COLO829 (cell line): ENCODE measurements at regions not wholly inside any gene's neighbourhood (a gene's known extent, or its start where the extent isn't known, plus 50 kb on each side); places are given as distances from the start of the nearest gene placed in this dataset.
"Not testable (repeated sequence)": the region's sequence is repeated elsewhere in the genome, so short reads cannot be mapped to it uniquely, and the experiment has no call there.

Experiments
- DNase-seq: peaks from one replicate; pipeline ENCODE4 v3.0.0; 2012; ENCODE audit warnings: low spot score

DNA sequence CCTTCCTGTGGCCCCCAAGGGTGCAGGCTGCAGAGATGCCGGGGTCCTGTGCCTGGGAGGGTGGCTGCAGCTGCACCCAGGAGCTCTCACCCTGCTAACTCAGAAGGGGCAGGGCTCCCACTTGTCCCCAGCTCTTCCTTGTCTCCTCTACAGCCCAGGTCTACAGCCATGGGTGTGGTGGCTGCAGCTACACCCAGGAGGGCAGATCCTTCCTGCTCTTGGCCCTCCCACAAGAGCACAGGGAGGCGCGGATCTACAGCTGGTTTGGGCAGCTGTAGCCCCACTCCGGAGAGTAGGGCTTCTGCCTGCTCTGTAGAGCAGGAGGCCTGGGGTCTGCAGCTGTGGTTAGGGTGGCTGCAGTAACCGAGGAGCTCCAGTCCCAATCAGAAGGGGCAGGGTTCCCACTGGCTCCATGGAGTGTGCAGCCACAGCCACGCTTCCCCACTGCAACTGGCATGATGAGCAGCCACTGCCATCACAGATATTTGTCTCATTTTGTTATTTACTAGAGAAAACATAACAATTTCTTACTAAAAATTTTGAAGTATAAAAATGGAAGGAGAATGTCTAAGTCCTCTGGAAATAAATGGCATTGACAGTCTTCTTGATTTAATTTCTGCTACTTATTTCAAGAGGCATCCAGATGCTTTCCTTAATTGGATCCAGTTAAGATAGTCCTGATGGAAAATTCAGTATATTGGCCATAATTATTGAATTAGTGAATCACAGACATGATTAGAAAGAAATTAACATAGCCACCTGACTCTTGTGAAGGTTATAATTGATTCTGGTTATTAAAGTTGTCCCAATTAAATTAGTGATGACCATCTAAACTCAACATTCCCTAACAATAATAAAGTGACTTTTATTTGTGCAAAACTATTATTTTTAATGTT lies 233.6 kb downstream of the KCNE4 start:
- DNase-seq, result no peak

DNA sequence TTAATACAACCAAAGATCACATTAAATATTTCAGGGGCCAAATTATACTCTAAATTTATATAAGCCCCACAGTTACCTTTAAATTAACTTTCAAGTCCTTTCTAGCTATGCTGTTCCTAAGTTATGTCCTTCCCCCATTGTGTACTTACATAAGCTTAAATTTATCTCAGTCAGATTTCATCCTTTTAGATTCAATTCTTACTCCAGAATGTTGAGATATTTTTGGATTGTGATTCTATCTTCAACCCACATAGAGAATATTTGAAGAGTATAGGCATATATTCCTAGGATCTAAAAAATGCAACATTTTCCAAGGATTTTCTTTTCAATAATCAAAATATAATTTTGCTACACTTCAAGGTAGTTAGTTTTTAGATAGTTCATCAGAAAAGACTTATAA lies 242.8 kb downstream of the KCNE4 start:
- DNase-seq, result no peak

- DNase-seq, result no peak
Measured at GRCh38 chr2:223297788-223298187, 245.8 kb downstream of the KCNE4 start.

DNA sequence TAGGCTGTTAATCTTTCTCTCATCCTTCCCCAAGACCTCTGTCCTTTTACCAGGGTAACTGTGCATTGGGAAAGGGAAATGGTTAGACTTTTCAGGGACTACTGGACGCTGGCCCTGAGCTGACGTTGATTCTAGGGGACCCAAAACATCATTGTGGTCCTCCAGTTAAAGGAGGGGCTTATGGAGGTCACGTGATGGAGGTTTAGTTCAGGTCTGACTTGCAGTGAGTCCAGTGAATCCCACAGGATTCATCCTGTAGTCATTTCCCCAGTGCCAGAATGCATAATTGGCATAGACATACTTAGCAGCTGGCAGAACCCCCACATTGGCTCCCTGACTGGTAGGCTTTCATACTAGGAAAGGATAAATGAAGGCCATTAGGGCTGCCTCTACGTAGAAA lies 246.3 kb downstream of the KCNE4 start:
- not testable (repeated sequence) for DNase-seq

GRCh38 chr2:223300326-223300725 lies 248.3 kb downstream of the KCNE4 start:
- DNase-seq, result no peak

GRCh38 chr2:223306371-223306770 lies 254.4 kb downstream of the KCNE4 start:
- DNase-seq, result no peak

GRCh38 chr2:223311889-223312680 lies 260.1 kb downstream of the KCNE4 start:
- no peak for DNase-seq

DNA sequence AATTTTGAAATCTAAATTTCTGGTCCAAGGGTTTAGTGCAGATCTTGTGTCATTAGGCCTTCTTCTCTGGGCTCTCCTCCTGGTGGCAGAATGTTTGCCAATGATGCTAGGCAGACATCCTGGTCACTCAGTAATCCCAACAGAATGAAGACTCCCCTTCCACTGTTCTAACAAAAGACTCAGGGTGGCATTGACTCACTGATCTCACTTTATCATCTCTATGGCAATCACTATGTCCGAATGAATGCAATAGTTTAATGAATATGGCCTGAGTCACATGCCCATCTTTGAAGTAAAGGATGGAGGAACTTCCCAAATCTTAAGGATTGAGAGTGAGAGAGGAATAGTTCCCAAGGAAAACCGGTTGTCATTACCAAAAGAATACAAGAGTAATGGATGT lies 261.1 kb downstream of the KCNE4 start:
- no peak for DNase-seq

GRCh38 chr2:223314811-223315210 lies 262.8 kb downstream of the KCNE4 start:
- no peak for DNase-seq

DNA sequence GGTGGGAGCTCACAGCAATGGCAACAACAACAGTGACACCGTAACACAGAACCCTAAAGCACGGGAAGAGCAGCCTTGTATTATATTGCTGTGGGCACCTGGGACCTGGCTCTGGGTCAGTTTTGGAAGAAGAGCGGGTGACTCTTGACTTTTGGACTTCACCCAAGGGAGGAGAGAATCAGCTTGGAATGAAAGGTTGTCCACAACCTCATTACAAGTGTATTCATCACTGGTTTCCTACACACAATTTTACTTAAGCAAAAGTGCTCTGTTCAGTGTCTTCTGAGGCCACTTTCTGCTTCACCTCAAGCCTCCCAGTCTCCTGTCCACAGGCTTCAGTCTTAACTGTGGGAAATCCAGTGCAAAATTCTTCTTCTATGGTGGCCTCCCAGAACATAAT lies 263.8 kb downstream of the KCNE4 start:
- DNase-seq, result no peak

DNA sequence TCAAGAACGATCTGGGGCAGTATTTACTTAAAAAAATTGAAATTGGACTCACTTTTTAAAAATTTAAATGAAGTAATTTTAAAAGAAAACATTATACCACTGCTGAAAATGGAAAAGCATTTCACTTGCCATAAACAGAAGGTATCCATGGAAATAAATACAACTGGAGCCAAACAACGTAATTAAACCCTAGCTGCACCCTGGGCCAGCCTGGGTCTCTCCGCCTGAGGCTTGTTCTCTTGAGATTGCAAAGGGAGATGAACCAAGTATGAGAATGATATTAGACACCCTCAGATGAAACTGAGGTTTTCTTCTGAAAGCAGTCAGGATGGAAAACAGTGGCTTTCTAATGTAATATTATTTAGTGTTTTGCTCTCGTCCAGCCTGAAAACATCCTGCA lies 264.4 kb downstream of the KCNE4 start:
- DNase-seq, result no peak

DNA sequence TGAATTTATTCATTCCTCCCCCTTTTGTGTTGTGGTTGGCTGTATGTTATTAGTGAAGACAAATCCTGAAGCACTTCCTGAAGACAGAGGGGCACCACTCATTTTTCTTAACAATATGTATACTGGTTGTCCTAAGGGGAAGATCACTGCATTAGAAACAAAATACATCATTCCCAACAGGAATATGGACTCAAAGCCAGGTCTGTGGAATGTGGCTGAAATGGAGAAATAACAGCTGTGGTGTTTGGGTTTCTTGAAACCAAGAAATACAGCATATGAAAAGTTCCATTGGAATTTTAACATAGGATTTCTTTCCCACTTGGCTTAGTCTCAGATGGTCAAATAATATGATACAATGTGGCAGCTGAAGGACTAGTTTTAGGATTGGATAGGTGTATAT lies 267.6 kb downstream of the KCNE4 start:
- no peak for DNase-seq

GRCh38 chr2:223324402-223324801 lies 272.4 kb downstream of the KCNE4 start:
- DNase-seq, result no peak

GRCh38 chr2:223328578-223328977 lies 273.6 kb downstream of the SCG2 start:
- no peak for DNase-seq

- not testable (repeated sequence) for DNase-seq
Measured at GRCh38 chr2:223330747-223331146, 271.4 kb downstream of the SCG2 start.

DNA sequence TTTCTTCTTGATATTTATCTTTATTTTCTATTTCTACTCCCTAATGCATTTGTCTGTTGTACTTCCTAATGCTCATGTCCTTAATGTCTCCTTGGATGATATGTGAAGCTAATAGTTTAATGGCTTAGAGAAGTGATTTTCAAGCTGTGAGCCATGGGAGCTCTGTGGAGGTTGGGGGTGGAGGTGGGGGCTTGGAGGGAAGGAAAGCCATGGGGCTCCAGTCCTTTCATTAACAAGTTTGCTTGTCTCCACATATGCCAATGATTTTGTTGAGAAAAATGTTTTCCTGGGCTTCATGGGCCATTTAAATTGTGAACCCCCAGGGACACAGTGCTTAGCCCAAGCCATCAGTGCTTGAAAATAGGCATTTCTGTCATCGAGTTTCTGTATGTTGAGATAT lies 264.1 kb downstream of the SCG2 start:
- no peak for DNase-seq

GRCh38 chr2:223357076-223357475 lies 245.1 kb downstream of the SCG2 start:
- DNase-seq, result no peak

GRCh38 chr2:223363085-223363484 lies 239.1 kb downstream of the SCG2 start:
- DNase-seq, result no peak

DNA sequence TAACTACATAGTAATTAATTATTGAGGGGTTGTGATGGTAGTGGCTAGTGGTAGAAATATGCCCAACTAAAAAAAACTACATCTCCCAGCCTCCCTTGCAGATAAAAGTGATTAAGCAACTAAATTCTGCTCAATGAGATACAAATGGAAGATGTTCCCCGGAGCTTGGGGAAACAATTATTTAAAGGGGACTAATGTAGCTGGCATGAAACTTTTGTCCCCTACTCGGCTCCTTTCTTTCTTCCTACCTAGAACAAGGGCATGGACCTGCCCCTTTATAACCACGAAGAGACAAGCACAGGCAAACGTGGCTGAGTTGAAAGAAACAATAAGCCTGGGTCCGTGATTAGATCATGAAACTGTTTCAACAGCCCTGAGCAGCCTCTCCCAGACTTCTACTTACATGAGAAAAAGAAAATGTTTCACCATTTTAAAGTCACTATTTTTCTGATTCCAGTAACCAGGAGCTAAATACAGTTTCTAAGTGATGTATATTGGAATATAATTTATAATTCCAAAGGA lies 236.9 kb downstream of the SCG2 start:
- no peak for DNase-seq

DNA sequence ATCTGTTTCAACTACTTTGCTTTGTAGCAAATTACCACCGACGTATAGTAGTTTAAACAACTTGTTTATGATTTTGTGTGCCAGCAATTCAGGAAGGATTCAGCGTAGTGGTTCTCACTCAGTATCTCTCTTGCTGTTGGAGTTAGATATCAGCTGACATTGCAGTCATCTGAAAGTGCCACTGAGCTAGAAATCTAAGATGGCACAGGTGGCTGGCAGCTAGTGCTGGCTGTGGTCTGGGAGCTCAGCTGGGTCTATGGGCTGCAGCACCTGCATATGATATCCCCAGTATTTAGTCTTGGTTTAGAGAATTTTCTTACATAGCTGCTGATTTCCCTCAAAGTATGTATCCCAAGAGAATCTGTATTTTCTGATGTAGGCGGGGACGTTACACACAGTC lies 235.6 kb downstream of the SCG2 start:
- DNase-seq, result no peak

GRCh38 chr2:223368481-223368880 lies 233.7 kb downstream of the SCG2 start:
- no peak for DNase-seq

GRCh38 chr2:223369889-223370288 lies 232.3 kb downstream of the SCG2 start:
- DNase-seq, result no peak

- no peak for DNase-seq
Measured at GRCh38 chr2:223383315-223383714, 218.8 kb downstream of the SCG2 start.
